Ovary (tissue), 7 donors: ENCODE measurements at regions not wholly inside any gene's neighbourhood (a gene's known extent, or its start where the extent isn't known, plus 50 kb on each side); places are given as distances from the start of the nearest gene placed in this dataset.
"Not testable (repeated sequence)": the region's sequence is repeated elsewhere in the genome, so short reads cannot be mapped to it uniquely, and the experiment has no call there.

ENCODE experiments used
- DNase-seq, 5 donors: peaks; one replicate each; pipeline ENCODE4 v3.0.0-alpha.2; 2019 to 2020
- H3K27ac ChIP-seq, 2 donors: fragments of 200-600 bp; one replicate each; pipeline versions ENCODE4 v1.5.1 to v1.8.0; 2019 to 2022
- H3K27me3 ChIP-seq: fragments of 200-600 bp; one replicate; pipeline ENCODE4 v1.8.0; 2022
- H3K36me3 ChIP-seq: fragments of 200-600 bp; sonication (generic); one replicate; pipeline ENCODE4 v1.5.1; 2019
- H3K4me1 ChIP-seq: one replicate; pipeline ENCODE4 v1.8.1; 2013; ENCODE audit warnings: mild to moderate bottlenecking, moderate library complexity; ENCODE audit not compliant: insufficient read depth
- H3K4me3 ChIP-seq: fragments of 200-600 bp; sonication (generic); one replicate; pipeline ENCODE4 v1.5.1; 2017
- H3K9me3 ChIP-seq, 2 donors: fragments of 200-600 bp in 1 of 2; sonication (generic) in 1 of 2; one replicate each; pipeline versions ENCODE4 v1.5.1 to v1.8.1; 2013 to 2019; ENCODE audit warnings: mild to moderate bottlenecking in 1 of 2, moderate library complexity in 1 of 2
- CTCF ChIP-seq, 3 donors: fragments of 450-650 bp in 2 of 3; fragments of 200-600 bp in 1 of 3; IDR thresholded peaks; one replicate each; pipeline versions ENCODE4 v1.5.1 to v1.8.0; 2016 to 2022; ENCODE audit warnings: antibody characterized with exemption in 3 of 3, mild to moderate bottlenecking in 1 of 3
- EP300 ChIP-seq: sonication (generic); formaldehyde crosslinking; IDR thresholded peaks from one replicate; pipeline ENCODE4 v1.6.1; 2017; ENCODE audit warnings: antibody characterized with exemption
- POLR2A ChIP-seq: fragments of 450-650 bp; IDR thresholded peaks from one replicate; pipeline ENCODE4 v1.6.1; 2017; ENCODE audit warnings: antibody characterized with exemption, mild to moderate bottlenecking, moderate library complexity
- WGBS, 3 donors: extraction: QIAGEN DNeasy Blood & Tissue Kit in 1 of 3; methylation state at CpG; one replicate each; pipeline versions ENCODE4 v1.1.5 to v1.1.7; 2013 to 2017; 5-methylcytosine and 5-hydroxymethylcytosine counted together
- intact Hi-C, 4 donors: fragments of 100-400 bp; cut with DNase I; formaldehyde crosslinking; loops; one replicate each; pipeline versions ENCODE4 v1.11.0 to v1.15.1; 2022 to 2023
- donor health status: DM: no; HTN: no; CAD: no; lungs with moderate emphysema.
- donor health status: DM: no; HTN: no; CAD: no.
- donor health status: Bipolar disorder and iron deficiency.
- donor health status: DM: no; HTN: no; CAD: no.
- donor health status: DM: yes; HTN: yes; CAD: no.

GRCh38 chr14:43307836-43308235 is 1199.2 kb downstream of the FSCB start:
- intact Hi-C loops: no loop called here
- WGBS, 3 donors: 89 to 92% (median 90%) methylated on average over 1 of the region's 1 CpG
- H3K27ac ChIP-seq: no peak overlapping the region
- TF ChIP-seq POLR2A (no peak), EP300 (no peak), CTCF (IDR thresholded peaks at IDR 0.05) (no peak)
- H3K27me3 ChIP-seq: no peaks in the 10 kb centered on the region
- H3K4me1 ChIP-seq: no peaks in the 10 kb centered on the region
- no peak overlapping the region for H3K4me3 ChIP-seq
- DNase-seq: no peak
- H3K36me3 ChIP-seq: no peaks in the 10 kb centered on the region
- no peaks in the 10 kb centered on the region for H3K9me3 ChIP-seq

GRCh38 chr14:43306053-43306452 is 1201.0 kb downstream of the FSCB start:
- intact Hi-C loops: no loop called here
- H3K4me1 ChIP-seq: no peaks in the 10 kb centered on the region
- DNase-seq: no peak
- H3K27ac ChIP-seq: no peak overlapping the region
- H3K36me3 ChIP-seq: no peaks in the 10 kb centered on the region
- H3K9me3 ChIP-seq: no peaks in the 10 kb centered on the region
- H3K27me3 ChIP-seq: no peaks in the 10 kb centered on the region
- WGBS, 3 donors: 87 to 92% (median 91%) methylated on average over 2 of the region's 2 CpGs
- TF ChIP-seq CTCF (IDR thresholded peaks at IDR 0.05): no peak
- TF ChIP-seq EP300: no peak
- TF ChIP-seq POLR2A: no peak
- H3K4me3 ChIP-seq: no peak overlapping the region

- TF ChIP-seq EP300 (no peak), CTCF (IDR thresholded peaks at IDR 0.05) (no peak), POLR2A (no peak)
- Histone ChIP-seq H3K27ac (no peak overlapping the region), H3K36me3 (no peaks in the 10 kb centered on the region), H3K4me3 (no peak overlapping the region), H3K27me3 (no peaks in the 10 kb centered on the region), H3K9me3 (no peaks in the 10 kb centered on the region), H3K4me1 (no peaks in the 10 kb centered on the region)
- DNase-seq: no peak
- WGBS, 3 donors: 34 to 39% (median 39%) methylated on average over 1 of the region's 1 CpG
- intact Hi-C loops: no loop called here
Measured at GRCh38 chr14:43297794-43298193, 1209.3 kb downstream of the FSCB start.

- DNase-seq, H3K4me3 ChIP-seq, H3K4me1 ChIP-seq, intact Hi-C loops, H3K27me3 ChIP-seq, H3K36me3 ChIP-seq, H3K27ac ChIP-seq, H3K9me3 ChIP-seq: not testable (repeated sequence)
- WGBS, 3 donors: 93 to 98% (median 97%) methylated on average over 2 of the region's 4 CpGs
Measured at GRCh38 chr14:43296061-43296460, 1211.0 kb downstream of the FSCB start.

GRCh38 chr14:43285575-43285974 is 1221.5 kb downstream of the FSCB start:
- TF ChIP-seq EP300 (no peak), POLR2A (no peak), CTCF (IDR thresholded peaks at IDR 0.05) (no peak)
- no peaks in the 10 kb centered on the region for H3K9me3 ChIP-seq
- no peaks in the 10 kb centered on the region for H3K27me3 ChIP-seq
- H3K4me1 ChIP-seq: no peaks in the 10 kb centered on the region
- intact Hi-C loops: no loop called here
- no peaks in the 10 kb centered on the region for H3K36me3 ChIP-seq
- no peak overlapping the region for H3K27ac ChIP-seq
- H3K4me3 ChIP-seq: no peak overlapping the region
- DNase-seq: no peak
